ENCODE measurements at regions not wholly inside any gene's neighbourhood (a gene's known extent, or its start where the extent isn't known, plus 50 kb on each side); places are given as distances from the start of the nearest gene placed in this dataset.

DNA sequence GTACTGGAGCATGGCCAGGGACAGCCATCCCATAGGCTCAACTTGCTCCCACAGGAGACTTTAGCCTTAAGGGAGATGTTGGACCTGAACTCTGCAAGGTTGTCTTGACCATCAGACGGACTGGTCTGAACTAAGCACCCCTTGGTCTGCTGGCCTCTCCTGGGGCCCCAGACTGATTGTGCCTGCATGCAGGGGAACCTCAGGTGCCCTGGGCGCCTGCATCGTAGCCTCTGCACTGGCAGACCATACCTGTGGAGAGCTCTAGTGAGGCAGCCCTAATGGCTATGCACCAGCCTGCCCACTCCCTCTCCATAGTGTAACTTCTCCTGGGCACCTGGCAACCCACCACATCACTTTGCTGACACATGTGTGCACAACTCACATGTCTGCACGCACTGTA, 395.6 kb downstream of the ZPLD1 start:
- TF ChIP-seq CTCF (IDR thresholded peaks at IDR 0.05) (no peak), POLR2A (IDR thresholded peaks at IDR 0.05) (no peak)

All from body of pancreas (tissue), 4 donors.